ENCODE measurements at regions not wholly inside any gene's neighbourhood (a gene's known extent, or its start where the extent isn't known, plus 50 kb on each side); places are given as distances from the start of the nearest gene placed in this dataset.

- no peaks in the 10 kb centered on the region for H3K27me3 ChIP-seq (ENCODE audit: control insufficient read depth, insufficient read depth, low read length)
- no peak for DNase-seq (ENCODE audit: low read depth)
- TF ChIP-seq CTCF (IDR thresholded peaks at IDR 0.05; ENCODE audit: insufficient read depth, low read length, poor library complexity, severe bottlenecking) = no peak
- no peak overlapping the region for H3K4me3 ChIP-seq (ENCODE audit: low read depth, low read length)
- H3K36me3 ChIP-seq (ENCODE audit: control insufficient read depth, insufficient read depth, low read length) = no peaks in the 10 kb centered on the region
These were observed 228.1 kb upstream of the CAMK1G start for GRCh38 chr1:209355415-209355814.

- no peak for TF ChIP-seq CTCF (IDR thresholded peaks at IDR 0.05; ENCODE audit: insufficient read depth, low read length, poor library complexity, severe bottlenecking)
- no peaks in the 10 kb centered on the region for H3K36me3 ChIP-seq (ENCODE audit: control insufficient read depth, insufficient read depth, low read length)
- DNase-seq (ENCODE audit: low read depth) = no peak
- no peaks in the 10 kb centered on the region for H3K27me3 ChIP-seq (ENCODE audit: control insufficient read depth, insufficient read depth, low read length)
- H3K4me3 ChIP-seq (ENCODE audit: low read depth, low read length) = no peak overlapping the region
These were observed 226.5 kb upstream of the CAMK1G start for GRCh38 chr1:209356976-209357377.

- DNase-seq (ENCODE audit: low read depth) = no peak
- no peaks in the 10 kb centered on the region for H3K36me3 ChIP-seq (ENCODE audit: control insufficient read depth, insufficient read depth, low read length)
- no peak for TF ChIP-seq CTCF (IDR thresholded peaks at IDR 0.05; ENCODE audit: insufficient read depth, low read length, poor library complexity, severe bottlenecking)
- no peak overlapping the region for H3K4me3 ChIP-seq (ENCODE audit: low read depth, low read length)
- H3K27me3 ChIP-seq (ENCODE audit: control insufficient read depth, insufficient read depth, low read length) = no peaks in the 10 kb centered on the region
These were observed 220.4 kb upstream of the CAMK1G start for GRCh38 chr1:209363112-209363511.

- H3K36me3 ChIP-seq (ENCODE audit: control insufficient read depth, insufficient read depth, low read length) = no peaks in the 10 kb centered on the region
- H3K27me3 ChIP-seq (ENCODE audit: control insufficient read depth, insufficient read depth, low read length) = no peaks in the 10 kb centered on the region
- TF ChIP-seq CTCF (IDR thresholded peaks at IDR 0.05; ENCODE audit: insufficient read depth, low read length, poor library complexity, severe bottlenecking) = no peak
- peak; percentile 71 for DNase-seq (ENCODE audit: low read depth)
- no peak overlapping the region for H3K4me3 ChIP-seq (ENCODE audit: low read depth, low read length)
These were observed 218.8 kb upstream of the CAMK1G start for GRCh38 chr1:209364716-209365115.

GRCh38 chr1:209367061-209367772 is 216.3 kb upstream of the CAMK1G start:
- Histone ChIP-seq H3K36me3 (ENCODE audit: control insufficient read depth, insufficient read depth, low read length) (no peaks in the 10 kb centered on the region), H3K27me3 (ENCODE audit: control insufficient read depth, insufficient read depth, low read length) (no peaks in the 10 kb centered on the region), H3K4me3 (ENCODE audit: low read depth, low read length) (no peak overlapping the region)
- DNase-seq (ENCODE audit: low read depth) = no peak
- no peak for TF ChIP-seq CTCF (IDR thresholded peaks at IDR 0.05; ENCODE audit: insufficient read depth, low read length, poor library complexity, severe bottlenecking)
